Activated B cell treated with CpG ODN at 0.5 μM for 24 hours (primary cell): ENCODE measurements at regions not wholly inside any gene's neighbourhood (a gene's known extent, or its start where the extent isn't known, plus 50 kb on each side); places are given as distances from the start of the nearest gene placed in this dataset.
"Not testable (repeated sequence)": the region's sequence is repeated elsewhere in the genome, so short reads cannot be mapped to it uniquely, and the experiment has no call there.

Source experiments
- ATAC-seq: fragments of 200-7000 bp; cut with Tn5 transposase; one replicate; pipeline ENCODE4 v1.10.0; 2021; ENCODE audit warnings: low read depth, mild to moderate bottlenecking, moderate library complexity
- CTCF ChIA-PET: fragments of 350-600 bp; sonication (Branson Sonifier 250); formaldehyde crosslinking; loops from one replicate; lab custom pipeline; 2021; ENCODE audit warnings: antibody characterized with exemption; lab: Charles Lee
- POLR2A ChIA-PET: fragments of 350-600 bp; sonication (Branson Sonifier 250); formaldehyde crosslinking; loops from one replicate; lab custom pipeline; 2021; ENCODE audit warnings: antibody characterized with exemption; lab: Charles Lee
- DNase-seq: peaks from one replicate; pipeline ENCODE4 v3.0.0; 2022
- H3K27ac Mint-ChIP-seq: one replicate; pipeline ENCODE4 v1.8.0; 2020; ENCODE audit warnings: mixed read lengths
- H3K27me3 Mint-ChIP-seq: one replicate; pipeline ENCODE4 v1.8.0; 2021; ENCODE audit warnings: mixed read lengths
- H3K36me3 Mint-ChIP-seq: one replicate; pipeline ENCODE4 v1.8.0; 2021; ENCODE audit warnings: low read depth, mixed read lengths
- H3K4me1 Mint-ChIP-seq: one replicate; pipeline ENCODE4 v1.8.0; 2021; ENCODE audit warnings: mixed read lengths
- H3K4me3 Mint-ChIP-seq: one replicate; pipeline ENCODE4 v1.8.0; 2020; ENCODE audit warnings: mild to moderate bottlenecking, mixed read lengths
- H3K9me3 Mint-ChIP-seq: one replicate; pipeline ENCODE4 v1.8.0; 2020; ENCODE audit warnings: mixed read lengths
- intact Hi-C: fragments of 100-400 bp; cut with micrococcal nuclease; formaldehyde crosslinking; loops from one replicate; pipeline ENCODE4 v1.15.1; 2024
- TF ChIP-seq, protein P1 (sequence below): fragments of 200-600 bp; IDR thresholded peaks from one replicate; pipeline ENCODE4 v1.8.0; 2022; ENCODE audit warnings: antibody characterized with exemption, mild to moderate bottlenecking

- Mint-ChIP-seq H3K9me3 (no peaks in the 10 kb centered on the region), H3K36me3 (no peaks in the 10 kb centered on the region), H3K4me3 (no peak overlapping the region), H3K27me3 (no peaks in the 10 kb centered on the region), H3K27ac (no peak overlapping the region), H3K4me1 (no peaks in the 10 kb centered on the region)
- ChIA-PET POLR2A (no interaction called here), CTCF (no interaction called here)
- TF ChIP-seq, protein P1, sequence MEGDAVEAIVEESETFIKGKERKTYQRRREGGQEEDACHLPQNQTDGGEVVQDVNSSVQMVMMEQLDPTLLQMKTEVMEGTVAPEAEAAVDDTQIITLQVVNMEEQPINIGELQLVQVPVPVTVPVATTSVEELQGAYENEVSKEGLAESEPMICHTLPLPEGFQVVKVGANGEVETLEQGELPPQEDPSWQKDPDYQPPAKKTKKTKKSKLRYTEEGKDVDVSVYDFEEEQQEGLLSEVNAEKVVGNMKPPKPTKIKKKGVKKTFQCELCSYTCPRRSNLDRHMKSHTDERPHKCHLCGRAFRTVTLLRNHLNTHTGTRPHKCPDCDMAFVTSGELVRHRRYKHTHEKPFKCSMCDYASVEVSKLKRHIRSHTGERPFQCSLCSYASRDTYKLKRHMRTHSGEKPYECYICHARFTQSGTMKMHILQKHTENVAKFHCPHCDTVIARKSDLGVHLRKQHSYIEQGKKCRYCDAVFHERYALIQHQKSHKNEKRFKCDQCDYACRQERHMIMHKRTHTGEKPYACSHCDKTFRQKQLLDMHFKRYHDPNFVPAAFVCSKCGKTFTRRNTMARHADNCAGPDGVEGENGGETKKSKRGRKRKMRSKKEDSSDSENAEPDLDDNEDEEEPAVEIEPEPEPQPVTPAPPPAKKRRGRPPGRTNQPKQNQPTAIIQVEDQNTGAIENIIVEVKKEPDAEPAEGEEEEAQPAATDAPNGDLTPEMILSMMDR, result no peak
- DNase-seq (no peak), ATAC-seq (no peak)
- intact Hi-C loops, result no loop called here
Observed at GRCh38 chr13:61546413-61546812, 130.8 kb upstream of the PCDH20 start.

DNA sequence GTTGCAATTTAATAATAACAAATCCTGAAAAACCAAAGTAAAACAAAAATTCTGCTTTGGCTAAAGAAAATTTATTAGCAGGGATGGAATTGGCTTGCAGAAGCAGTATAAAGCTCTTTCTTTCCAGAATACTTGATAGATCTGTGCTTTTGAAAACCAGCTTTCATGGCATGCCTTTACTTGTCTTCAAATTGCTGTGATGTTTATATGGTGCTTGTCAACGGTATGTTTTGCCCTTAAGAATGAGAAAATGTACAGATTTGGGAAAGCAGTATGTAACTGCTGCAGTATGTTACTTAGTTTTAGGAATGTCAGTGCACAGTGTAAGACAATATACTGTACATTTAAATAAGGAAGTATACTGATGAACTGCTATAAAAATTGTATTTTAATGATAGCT lies 120.8 kb upstream of the PCDH20 start:
- Mint-ChIP-seq H3K27ac (no peak overlapping the region), H3K27me3 (no peaks in the 10 kb centered on the region), H3K4me3 (no peak overlapping the region), H3K36me3 (no peaks in the 10 kb centered on the region), H3K9me3 (peaks cover 5% of the 10 kb centered on the region), H3K4me1 (no peaks in the 10 kb centered on the region)
- TF ChIP-seq, protein P1, result no peak
- DNase-seq (no peak), ATAC-seq (no peak)
- POLR2A ChIA-PET, result no interaction called here
- intact Hi-C loops, result no loop called here
- CTCF ChIA-PET, result no interaction called here

GRCh38 chr13:61531383-61532065 lies 115.9 kb upstream of the PCDH20 start:
- intact Hi-C loops, result no loop called here
- H3K27me3 Mint-ChIP-seq, result no peaks in the 10 kb centered on the region
- ATAC-seq, result no peak
- no peak overlapping the region for H3K27ac Mint-ChIP-seq
- TF ChIP-seq, protein P1, result no peak
- H3K4me3 Mint-ChIP-seq, result no peak overlapping the region
- H3K9me3 Mint-ChIP-seq, result peaks cover 5% of the 10 kb centered on the region
- ChIA-PET POLR2A (no interaction called here), CTCF (no interaction called here)
- no peaks in the 10 kb centered on the region for H3K36me3 Mint-ChIP-seq
- no peak for DNase-seq
- H3K4me1 Mint-ChIP-seq, result no peaks in the 10 kb centered on the region

- H3K27me3 Mint-ChIP-seq, DNase-seq, H3K4me3 Mint-ChIP-seq, H3K9me3 Mint-ChIP-seq, H3K4me1 Mint-ChIP-seq, H3K36me3 Mint-ChIP-seq, POLR2A ChIA-PET, intact Hi-C loops, CTCF ChIA-PET, H3K27ac Mint-ChIP-seq, ATAC-seq: not testable (repeated sequence)
Observed at GRCh38 chr13:61519214-61519613, 103.6 kb upstream of the PCDH20 start.

DNA sequence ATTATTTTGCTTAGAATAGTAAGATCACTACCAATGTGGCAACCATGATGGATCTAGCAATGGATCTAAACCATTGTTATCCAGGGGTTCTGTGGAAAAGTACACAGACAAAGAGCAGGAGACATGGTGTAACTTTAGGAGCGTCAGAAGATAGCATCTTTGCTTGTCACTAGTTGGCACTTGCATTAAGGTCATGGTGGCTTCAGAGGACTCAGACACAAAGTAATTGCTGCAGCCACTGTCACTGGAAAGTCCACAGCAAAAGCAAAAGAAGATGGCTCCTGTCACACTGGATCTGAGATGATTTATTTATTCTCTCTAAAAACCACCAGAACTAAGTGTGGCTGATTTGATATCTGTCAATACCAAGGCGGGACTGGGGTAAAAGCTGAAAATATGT lies 93.3 kb upstream of the PCDH20 start:
- Mint-ChIP-seq H3K4me3 (no peak overlapping the region), H3K4me1 (no peaks in the 10 kb centered on the region), H3K27me3 (no peaks in the 10 kb centered on the region), H3K9me3 (peaks cover 6% of the 10 kb centered on the region), H3K36me3 (no peaks in the 10 kb centered on the region), H3K27ac (no peak overlapping the region)
- no peak for DNase-seq
- no peak for ATAC-seq
- TF ChIP-seq, protein P1, result no peak
- CTCF ChIA-PET, result no interaction called here
- POLR2A ChIA-PET, result no interaction called here
- intact Hi-C loops, result no loop called here

DNA sequence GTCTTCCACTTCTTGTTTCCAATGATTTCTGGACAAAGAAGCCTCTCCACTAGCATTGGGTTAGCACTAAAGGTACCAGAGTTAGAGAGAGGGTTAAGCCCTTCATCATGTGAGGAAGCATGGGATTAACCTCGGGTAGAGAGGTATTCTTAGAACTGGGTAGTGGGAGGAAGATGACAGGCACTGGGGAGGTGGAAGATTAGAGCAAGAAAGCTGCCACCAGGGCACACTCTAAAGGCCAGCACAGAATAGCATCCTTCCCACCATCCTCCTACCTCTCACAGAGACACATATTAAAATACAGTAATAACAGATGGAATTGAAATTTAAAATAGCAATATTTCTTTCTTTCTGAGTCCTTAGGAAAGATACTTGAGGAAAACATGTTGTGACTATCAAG lies 84.5 kb upstream of the PCDH20 start:
- H3K4me3 Mint-ChIP-seq, result no peak overlapping the region
- no peaks in the 10 kb centered on the region for H3K4me1 Mint-ChIP-seq
- ATAC-seq (no peak), DNase-seq (no peak)
- CTCF ChIA-PET, result no interaction called here
- H3K9me3 Mint-ChIP-seq, result no peaks in the 10 kb centered on the region
- intact Hi-C loops, result no loop called here
- TF ChIP-seq, protein P1, result no peak
- no peaks in the 10 kb centered on the region for H3K36me3 Mint-ChIP-seq
- POLR2A ChIA-PET, result no interaction called here
- no peak overlapping the region for H3K27ac Mint-ChIP-seq
- no peaks in the 10 kb centered on the region for H3K27me3 Mint-ChIP-seq
